NOMO-1 (cell line): ENCODE measurements at regions not wholly inside any gene's neighbourhood (a gene's known extent, or its start where the extent isn't known, plus 50 kb on each side); places are given as distances from the start of the nearest gene placed in this dataset.
"Not testable (repeated sequence)": the region's sequence is repeated elsewhere in the genome, so short reads cannot be mapped to it uniquely, and the experiment has no call there.

Source experiments
- DNase-seq, 2 experiments: peaks; one replicate each; lab custom pipeline; 2025; ENCODE audit not compliant: unreplicated experiment in 2 of 2; lab: John Stamatoyannopoulos, UW

DNA sequence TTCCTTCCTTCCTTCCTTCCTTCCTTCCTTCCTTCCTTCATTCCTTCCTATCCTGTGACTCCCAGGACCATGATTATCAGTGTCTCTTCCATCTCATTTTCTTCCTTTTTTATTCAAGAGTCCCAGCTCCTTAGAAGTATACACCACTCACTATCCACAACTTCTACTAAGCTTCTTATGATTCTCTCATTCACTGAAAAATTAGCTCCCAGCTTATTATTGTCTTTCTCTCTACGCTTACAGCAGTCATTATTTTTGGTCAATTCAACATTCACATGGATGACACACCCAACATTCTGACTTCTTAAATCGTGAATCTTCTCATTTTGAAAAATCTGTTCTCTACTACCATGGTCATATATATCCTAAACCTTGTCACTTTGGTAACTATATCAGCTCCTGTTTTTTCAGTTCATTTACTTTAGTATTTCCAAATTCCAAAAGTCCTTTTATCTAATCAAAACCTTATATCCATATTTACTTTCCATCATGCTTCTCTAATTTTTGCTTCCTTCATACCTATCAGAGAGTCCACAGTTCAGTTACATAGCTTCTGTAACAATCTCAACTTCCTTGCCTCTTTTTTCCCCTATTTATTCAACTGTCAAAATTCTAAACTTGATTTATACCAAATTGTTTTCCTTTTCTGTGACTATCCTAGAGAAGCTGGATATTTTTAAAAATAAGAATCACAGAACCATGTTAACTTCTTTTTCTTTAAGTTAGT lies 677.5 kb downstream of the RAPGEF2 start:
- no peak for DNase-seq

DNA sequence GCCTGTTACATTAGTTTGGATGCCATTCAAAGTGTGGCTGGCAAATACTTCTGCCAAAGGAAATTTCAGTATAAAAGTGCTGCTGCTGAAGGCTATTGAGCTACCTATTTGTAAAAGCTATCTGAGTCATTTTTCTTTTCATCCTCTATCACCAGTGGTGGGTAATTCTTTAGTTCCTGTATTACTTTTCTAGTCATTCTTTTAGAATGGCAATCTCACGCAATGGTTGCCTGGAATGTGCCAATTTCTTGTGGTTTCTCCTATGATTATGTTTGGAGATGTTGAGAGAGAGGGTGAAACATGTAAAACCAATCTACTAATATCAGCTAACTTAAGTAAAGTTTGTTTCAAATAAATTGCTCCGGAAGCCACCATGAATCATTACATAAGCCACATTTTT lies 685.0 kb downstream of the RAPGEF2 start:
- DNase-seq, result no peak

DNA sequence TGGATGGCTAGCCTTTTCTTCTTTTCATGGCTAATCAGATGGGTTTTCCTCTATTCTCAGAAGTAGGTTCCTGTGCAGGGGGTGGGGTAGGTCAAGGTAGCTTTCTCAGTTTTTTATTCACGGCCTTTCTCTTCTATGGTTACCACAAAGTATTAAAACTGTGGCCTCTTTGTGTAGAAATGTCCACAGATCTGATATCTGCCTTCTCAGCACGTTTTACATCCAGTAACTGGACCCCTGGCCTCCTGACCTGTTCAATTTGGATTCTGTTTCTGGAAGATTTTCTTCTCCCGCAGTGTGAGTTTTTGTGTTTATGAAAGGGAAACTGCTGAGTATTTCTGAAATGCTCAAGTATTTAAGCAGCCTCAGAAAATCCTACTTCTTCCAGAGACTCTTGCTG lies 688.5 kb downstream of the RAPGEF2 start:
- no peak for DNase-seq

DNA sequence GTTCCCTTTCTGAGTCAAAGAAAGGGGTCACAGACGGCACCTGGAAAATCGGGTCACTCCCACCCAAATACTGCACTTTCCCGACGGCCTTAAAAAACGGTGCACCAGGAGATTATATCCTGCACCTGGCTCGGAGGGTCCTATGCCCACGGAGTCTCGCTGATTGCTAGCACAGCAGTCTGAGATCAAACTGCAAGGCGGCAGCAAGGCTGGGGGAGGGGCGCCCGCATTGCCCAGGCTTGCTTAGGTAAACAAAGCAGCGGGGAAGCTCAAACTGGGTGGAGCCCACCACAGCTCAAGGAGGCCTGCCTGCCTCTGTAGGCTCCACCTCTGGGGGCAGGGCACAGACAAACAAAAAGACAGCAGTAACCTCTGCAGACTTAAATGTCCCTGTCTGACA lies 701.7 kb downstream of the RAPGEF2 start:
- DNase-seq, result not testable (repeated sequence)

DNA sequence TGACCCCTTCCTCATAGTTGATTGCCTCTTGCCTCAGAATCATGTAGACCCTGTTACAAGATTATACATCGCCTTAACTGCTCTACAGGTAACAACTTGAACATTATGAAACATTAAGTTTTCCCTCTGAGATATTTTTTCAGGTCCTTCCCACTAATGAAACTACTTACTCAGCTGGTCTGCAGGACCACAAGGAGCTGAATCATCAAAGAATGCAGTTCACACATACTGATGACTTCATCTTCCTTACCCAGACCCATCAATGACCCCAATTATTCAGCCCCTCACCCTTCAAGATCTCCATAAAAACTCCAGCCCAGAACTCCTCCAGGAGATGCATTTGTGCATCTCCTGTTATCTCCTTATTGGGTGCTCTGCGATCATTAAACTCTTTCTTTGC lies 720.9 kb downstream of the RAPGEF2 start:
- no peak for DNase-seq

DNA sequence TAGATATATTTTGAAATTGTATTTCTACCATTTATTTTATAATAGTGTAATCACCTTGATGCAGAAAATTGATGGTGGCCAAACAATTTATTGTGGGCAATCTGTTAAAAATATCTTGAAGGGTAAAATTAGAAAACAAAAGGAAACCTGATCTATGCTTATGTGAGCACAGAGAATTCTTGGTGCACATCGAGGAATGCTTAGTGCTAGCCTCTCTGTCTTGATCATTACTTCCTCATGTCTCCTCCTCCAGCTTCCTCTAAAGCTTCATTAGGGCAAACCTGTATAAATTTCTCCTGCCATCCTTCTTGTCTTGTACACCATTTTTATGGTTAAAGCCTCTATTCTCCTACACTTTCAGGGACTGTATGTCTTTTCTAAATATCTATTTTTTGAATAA lies 725.8 kb downstream of the RAPGEF2 start:
- no peak for DNase-seq

DNA sequence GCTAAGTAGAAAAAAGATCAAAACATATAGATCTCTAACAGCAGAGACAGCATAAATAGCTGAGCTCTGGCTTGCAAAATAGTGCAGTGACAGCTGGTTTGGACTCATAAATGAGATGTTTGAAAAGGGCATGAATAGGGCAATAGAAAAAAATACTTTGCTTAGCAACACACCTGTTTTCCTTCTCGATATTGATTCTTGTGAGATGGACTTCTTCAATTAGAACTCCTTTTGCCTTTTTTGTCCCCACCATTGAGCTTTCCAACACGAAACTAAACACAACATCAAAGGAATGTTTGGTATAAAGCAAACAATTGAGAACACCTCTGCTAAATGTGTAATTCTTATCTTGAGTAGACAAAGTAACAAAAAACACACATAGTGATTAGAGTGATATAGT lies 726.3 kb downstream of the RAPGEF2 start:
- no peak for DNase-seq

DNA sequence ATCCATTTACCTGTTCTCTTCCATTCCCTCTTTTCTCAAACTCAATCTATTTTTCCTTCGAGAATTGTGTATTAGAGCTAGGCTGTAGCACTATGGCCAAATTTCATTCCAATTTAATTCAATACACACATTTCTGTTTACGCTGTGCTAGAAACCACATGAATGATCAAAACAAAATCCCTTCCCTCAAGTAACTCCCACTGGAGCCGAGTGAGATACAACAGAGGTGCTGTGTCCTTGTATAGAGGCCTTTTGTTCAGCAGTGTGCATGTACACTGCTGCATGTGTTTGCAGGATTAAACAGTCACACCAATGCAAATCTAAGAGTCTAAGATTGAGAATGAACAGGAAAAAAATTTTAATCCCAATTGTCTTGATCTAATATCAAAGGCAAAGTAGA lies 734.2 kb downstream of the RAPGEF2 start:
- no peak for DNase-seq

DNA sequence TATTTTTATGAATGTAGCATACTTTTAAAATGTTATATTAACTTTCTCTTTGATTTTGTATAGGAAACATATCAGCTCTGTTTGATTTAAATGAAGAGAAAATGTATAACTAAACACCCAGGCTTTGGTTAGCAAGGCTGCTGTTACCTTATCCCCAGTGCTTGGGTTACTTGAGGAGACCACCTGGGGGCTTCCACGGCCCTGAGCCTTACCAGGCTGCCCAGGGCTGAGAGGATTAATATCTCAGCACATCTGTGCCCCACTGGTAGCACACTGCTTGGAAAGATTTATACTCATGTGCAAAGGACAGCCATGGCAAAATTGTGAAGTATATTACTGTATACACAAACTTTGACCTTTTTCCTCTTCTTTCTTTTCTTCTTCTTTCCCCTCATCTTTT lies 752.9 kb downstream of the RAPGEF2 start:
- DNase-seq, result no peak

DNA sequence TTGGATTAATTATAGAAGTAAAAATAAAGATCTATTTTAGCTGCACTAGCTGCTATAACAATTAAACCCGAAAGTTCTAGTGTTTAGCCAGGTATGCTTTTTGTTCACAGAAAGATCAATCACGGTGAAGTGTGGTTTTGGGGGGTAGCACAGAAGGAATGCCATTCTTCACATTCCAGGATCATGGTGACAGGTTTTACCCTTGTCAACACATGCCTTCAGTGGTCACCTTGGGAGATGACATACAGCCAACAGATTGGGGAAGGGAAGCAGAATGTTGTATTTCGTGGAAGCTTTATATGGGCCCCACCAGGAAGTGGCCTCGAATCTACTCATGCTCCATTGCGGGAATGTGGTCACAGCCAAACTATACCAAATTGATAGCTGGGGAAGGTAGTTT lies 753.6 kb downstream of the RAPGEF2 start:
- DNase-seq, result no peak

DNA sequence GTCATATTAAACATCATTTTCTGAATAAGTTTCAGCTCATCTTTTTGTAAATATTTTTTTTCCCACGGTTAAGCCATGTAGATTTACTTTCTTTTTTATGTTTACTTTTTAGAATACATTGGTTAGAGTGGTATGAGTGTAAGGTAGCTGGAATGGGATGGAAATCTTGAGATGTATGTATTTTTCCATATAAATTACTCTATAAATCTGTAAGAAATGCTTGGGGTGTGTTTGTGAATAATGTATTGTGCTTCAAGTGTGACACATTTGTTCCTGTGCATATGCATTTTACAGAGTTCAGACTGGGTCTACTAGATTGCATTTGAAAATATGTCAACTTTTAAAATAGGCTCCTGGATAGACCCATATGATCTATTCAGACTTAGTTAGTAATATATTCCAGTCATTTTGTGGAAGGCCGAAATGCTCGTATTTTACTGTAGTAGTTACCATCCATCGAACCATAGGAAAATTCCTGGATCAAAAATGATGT lies 756.8 kb downstream of the RAPGEF2 start:
- DNase-seq, result no peak

DNA sequence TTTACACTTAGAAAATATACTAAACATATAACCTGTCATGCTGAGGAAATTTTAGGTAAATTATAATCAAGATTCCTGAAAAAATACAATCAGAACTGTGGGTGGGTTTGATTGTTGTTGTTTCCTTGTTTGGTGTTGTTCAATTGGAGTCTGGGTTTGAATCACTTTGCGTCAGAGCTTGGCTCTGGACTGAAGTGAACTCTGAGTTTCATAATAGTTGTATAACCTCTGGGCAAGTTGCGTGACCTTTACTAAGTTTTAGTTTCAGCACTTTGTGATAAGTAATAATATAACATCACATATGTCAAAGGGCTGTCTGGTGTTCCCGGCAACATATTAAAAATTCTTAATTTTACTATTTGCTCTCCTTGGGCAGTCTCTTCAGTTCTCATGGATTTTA lies 758.1 kb downstream of the RAPGEF2 start:
- DNase-seq, result no peak

DNA sequence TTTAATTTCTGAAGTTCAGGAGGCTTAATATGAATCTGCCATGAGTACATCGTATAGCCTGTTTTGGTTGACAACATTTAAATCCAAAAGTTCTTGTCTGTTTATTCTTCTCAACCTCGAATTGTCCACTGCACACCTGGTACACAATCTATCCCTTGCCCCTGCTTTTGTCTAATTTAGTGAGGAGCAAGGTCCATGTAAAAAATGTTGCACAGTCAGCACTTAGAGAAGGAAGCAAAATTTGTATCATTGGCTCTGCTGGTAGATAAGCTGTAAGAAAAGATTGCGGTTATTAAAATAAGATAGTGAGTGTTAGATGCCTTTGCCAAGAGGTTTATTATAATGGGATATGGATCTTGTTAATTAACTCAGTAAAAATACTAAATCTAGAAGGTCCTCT lies 761.5 kb downstream of the RAPGEF2 start:
- DNase-seq, result no peak

DNA sequence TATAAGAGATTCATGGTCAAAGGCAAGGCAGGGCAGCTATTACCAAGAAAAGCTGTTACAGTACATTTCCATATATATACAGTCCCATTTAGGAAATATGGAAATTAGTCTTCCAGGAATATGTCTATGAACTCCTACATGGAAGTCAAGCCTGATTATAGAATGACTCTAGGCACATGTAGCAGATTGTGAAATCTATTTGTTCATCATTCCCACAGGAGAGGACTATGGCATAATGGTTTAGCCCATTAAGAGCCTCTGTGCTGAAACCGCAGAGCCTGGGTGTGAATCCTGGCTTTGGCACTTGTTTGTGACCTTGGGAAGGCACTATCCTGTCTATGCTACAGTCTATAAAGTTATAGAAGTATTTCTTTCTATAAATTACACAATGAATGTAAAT lies 764.8 kb downstream of the RAPGEF2 start:
- DNase-seq, result no peak

DNA sequence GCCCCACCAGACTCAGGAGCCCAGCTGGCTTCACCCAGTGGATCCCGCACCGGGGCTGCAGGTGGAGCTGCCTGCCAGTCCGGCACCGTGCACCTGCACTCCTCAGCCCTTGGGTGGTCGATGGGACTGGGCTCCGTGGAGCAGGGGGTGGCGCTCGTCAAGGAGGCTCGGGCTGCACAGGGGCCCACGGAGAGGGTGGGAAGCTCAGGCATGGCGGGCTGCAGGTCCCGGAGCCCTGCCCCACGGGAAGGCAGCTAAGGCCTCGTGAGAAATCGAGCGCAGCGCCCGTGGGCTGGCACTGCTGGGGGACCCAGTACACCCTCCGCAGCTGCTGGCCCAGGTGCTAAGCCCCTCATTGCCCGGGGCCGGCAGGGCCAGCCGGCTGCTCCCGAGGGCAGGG lies 766.1 kb downstream of the RAPGEF2 start:
- DNase-seq, result not testable (repeated sequence)

DNA sequence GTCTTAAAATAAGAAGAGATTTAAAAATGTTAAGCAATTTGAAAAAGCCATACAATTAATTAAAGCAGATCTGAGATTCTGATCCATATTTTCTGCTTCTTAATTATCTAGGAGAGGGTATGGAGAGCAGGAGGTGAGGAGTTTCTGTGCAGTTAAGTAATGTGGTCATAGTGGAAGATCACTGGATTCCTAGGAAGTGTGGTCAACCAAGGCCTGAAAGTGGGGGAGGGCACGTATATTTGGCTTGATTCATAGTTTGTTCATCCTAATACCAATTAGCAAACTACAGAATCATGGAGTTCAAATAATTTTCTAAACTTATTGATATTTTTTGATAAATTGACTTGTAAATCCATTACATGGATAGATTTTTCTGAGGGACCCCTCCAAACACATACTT lies 768.3 kb downstream of the RAPGEF2 start:
- no peak for DNase-seq

DNA sequence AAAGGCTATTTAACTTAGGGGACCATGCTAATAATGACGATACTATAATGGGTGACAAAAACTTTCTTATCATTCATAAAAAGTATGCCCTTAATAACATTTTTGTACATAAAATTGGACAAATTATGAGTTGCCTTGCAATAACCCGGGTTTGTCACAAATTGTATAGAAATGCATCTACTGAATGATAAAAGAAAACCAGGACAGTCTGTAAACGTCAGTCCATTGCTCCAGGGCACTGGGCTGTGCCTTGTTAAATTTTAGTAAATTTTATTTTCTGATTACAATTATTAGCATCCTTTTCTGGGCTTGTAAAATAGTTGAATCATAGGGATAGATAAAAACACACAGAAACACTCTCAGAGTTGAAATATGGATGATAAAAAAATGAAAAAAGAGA lies 778.3 kb downstream of the RAPGEF2 start:
- DNase-seq, result no peak

DNA sequence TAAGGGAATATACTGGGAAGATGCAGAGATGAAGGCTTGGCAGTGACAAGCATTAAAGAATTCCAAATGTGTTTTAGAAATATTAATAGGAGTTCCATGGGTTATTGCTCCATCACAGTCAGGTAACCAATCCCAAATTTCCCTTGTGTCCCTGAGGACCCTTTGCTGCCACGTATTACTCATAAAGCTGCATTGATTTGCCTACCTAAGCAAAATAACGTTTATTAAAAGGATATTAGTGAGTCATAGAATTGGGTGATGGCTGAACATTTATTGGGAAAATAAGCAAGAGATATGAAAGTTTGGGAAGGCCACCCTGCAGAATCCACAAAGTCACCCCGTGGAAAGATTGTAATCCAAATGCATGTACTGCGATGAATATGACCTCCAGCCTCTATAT lies 782.1 kb downstream of the RAPGEF2 start:
- no peak for DNase-seq

DNA sequence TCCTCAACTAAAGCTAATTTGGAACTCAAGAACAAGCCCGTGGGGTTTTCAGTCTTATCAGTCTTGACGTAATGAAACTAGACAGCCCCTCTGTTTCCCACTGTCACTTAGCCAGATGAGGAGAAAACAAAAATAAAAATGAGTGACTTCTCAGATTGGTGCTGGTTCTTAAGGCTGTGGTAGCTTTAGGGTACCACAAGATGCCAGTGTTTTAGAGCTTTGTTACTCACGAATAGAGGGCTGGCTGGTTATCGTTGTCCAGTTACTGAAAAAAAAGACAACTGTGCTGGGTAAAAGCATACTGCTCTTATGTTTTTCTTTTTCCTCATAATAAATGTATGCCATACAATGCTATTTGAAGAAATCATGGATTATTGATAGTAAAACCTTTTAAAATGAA lies 796.7 kb downstream of the RAPGEF2 start:
- no peak for DNase-seq

DNA sequence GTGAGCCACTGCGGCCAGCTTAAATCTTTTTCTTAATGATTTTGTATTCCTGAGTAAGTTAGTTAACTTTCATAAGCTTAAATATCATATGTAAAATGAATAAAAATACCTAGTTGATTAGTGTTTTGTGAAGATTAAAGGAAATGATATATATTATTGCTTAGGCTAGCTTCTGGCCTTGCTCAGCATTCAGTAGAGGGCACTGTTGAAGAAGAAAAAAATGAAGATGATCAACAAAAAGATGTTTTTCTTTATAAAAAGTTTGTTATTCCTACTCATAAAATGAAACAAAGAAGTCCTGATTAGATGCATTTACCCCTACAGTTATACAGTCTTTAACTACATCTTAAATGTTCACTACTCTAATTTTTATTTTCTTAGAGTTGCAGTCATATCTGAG lies 797.7 kb downstream of the RAPGEF2 start:
- DNase-seq, result no peak

DNA sequence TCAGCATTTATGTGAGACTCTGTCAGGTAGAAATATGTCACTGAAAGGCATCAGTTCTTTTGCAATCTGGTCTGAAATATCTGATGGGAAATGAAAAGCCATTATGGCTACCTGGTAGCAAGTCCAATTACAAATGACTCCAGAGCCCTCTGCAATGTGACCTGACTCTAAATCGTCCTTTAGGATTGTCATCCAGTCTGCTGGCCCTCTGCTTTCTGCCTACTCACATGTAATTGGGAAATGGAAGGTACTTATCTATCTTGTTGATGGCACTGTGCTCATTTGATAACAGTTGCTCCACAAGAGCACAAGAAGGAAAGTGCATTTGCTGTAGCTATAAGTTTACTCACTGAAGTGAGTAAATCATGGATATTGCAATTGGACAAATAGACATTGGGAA lies 799.8 kb downstream of the RAPGEF2 start:
- DNase-seq, result no peak

DNA sequence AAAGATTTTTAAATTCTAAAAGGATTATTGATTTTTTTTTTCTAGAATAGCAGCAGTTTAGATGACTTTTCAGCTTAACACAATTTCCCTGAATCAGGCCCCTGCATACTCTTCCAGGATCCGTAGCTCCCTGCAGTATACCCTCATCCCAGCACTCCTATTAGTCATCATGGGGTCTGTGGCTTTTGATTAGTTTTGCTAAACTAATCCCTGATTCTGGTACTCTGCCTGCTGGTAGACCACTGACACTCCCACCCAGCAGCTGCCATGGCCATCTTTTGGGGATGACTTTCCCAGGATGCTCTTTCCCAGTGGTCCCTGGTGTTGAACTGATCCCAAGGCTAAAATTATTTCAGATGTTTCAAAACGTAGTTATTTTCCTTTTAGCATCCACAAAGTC lies 802.0 kb downstream of the RAPGEF2 start:
- DNase-seq, result no peak

DNA sequence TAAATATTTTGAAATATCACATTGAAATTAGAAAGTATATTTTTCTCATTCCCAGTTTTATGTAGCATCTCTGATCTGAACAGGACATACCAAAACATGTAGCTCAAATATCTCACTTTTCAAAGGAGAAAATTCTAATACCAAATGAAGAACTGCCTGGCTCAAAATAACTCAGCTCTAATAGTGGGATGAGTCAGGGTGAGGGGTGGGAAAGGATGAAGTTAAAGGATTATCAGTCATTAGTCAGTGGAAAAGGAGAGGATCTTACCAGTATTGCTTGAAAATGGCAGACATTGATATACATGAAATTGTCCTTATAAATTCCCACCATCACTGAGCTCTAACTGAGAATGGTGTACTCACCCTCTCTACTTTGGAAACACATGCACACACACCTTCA lies 803.2 kb downstream of the RAPGEF2 start:
- DNase-seq, result no peak
